Fibroblast of the aortic adventitia (primary cell): ENCODE measurements at regions not wholly inside any gene's neighbourhood (a gene's known extent, or its start where the extent isn't known, plus 50 kb on each side); places are given as distances from the start of the nearest gene placed in this dataset.

Experiments
- DNase-seq: peaks from one replicate; pipeline ENCODE4 v3.0.0-alpha.2; 2010; ENCODE audit warnings: low read depth
- H3K4me3 ChIP-seq: 2 replicates; pipeline ENCODE4 v1.5.1; 2011; ENCODE audit warnings: low read depth, mild to moderate bottlenecking, control low read depth, low read length, moderate library complexity
- CTCF ChIP-seq: IDR thresholded peaks from 2 replicates; pipeline ENCODE4 v1.5.1; 2011; ENCODE audit warnings: mild to moderate bottlenecking, low read length, control low read depth, inconsistent platforms; ENCODE audit not compliant: insufficient read depth

- no peak for DNase-seq
- H3K4me3 ChIP-seq = no peak overlapping the region
- no peak for TF ChIP-seq CTCF
These were observed 129.4 kb upstream of the ASB18 start for GRCh38 chr2:236393581-236393980.

- DNase-seq = no peak
- TF ChIP-seq CTCF = no peak
These were observed 130.4 kb upstream of the ASB18 start for GRCh38 chr2:236394571-236394970.

DNA sequence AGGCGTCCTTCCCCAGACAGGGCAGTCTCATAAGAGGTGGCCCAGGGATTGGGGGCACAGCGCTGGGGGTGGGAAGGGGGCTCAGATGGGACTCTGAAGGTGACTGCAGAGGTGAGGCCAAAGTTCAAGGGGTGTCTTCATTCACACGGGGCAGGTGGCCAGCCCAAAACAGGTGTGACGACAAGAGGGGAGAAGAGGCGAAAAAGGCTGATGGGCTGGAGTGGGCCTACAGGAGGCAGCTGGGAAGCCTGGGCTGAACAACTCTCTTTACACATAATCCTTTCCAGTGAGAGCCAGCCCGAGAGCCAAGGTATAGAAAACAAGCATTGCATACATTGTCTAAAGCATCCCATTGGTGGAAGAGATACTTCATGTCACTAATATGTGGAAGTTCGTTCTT is 130.9 kb upstream of the ASB18 start:
- DNase-seq = no peak
- H3K4me3 ChIP-seq = no peak overlapping the region
- no peak for TF ChIP-seq CTCF

More at GRCh38 chr2:236394571-236394970, 130.4 kb upstream of the ASB18 start:
- no peak overlapping the region for H3K4me3 ChIP-seq

GRCh38 chr2:236396818-236397350 is 132.7 kb upstream of the ASB18 start:
- no peak for DNase-seq
- no peak overlapping the region for H3K4me3 ChIP-seq
- no peak for TF ChIP-seq CTCF

- no peak for TF ChIP-seq CTCF
- DNase-seq = no peak
- no peak overlapping the region for H3K4me3 ChIP-seq
These were observed 133.5 kb upstream of the ASB18 start for GRCh38 chr2:236397681-236398080.

DNA sequence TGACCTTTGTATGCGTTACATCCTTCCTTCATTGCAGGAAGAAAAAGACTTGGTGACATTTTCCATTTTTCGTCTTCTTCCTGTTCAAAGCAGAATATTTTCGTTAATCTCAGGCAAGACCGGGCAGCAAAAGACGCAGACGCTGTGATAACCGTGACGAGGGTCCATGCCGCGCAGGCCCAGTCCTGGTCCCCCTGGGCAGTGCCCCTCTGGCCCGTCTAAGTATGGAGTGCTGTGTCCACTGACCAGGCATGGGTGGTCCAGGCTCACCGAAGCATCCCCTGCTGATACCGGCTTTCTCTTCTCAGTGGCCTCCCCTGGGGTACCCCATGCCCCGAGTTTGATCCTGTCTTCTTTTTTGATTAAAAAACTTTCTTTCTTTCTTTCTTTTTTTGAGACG is 135.2 kb upstream of the ASB18 start:
- DNase-seq = no peak
- TF ChIP-seq CTCF = no peak

DNA sequence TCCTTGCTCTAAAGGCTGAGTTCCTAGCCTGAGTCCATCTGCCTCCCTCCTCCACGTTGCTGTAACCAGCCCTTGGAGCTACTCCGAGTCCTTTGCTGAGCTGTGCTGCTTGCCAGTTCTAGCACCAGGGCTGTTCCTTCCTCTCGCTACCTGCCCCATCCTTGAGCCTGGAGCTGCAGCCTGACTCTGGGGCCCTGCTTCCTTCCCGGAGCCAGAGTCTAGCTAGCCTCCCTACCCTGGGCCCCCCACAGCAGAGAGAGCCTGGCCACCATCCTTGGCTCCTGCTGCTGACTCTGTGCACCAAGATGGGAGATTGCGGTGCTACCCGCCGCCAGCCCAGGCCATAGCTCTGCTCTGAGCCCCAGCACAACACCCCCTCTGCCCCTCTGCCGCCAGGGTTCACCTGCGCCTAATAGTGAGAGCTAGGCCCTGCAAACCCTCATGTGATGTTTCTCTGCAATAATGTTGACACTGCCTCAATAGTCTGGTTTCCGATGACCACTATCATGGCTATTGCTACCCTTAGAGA is 135.9 kb upstream of the ASB18 start:
- TF ChIP-seq CTCF = no peak
- H3K4me3 ChIP-seq = no peak overlapping the region
- DNase-seq = no peak

More for the DNA sequence above, 135.2 kb upstream of the ASB18 start:
- no peak overlapping the region for H3K4me3 ChIP-seq
